Liver (tissue), 8 donors: ENCODE measurements at regions not wholly inside any gene's neighbourhood (a gene's known extent, or its start where the extent isn't known, plus 50 kb on each side); places are given as distances from the start of the nearest gene placed in this dataset.

Source experiments
- DNase-seq: peaks from one replicate; pipeline ENCODE4 v3.0.0-alpha.2; 2017; ENCODE audit warnings: low spot score
- H3K27ac ChIP-seq, 2 donors: one replicate each; pipeline ENCODE4 v1.7.0; 2013; ENCODE audit warnings: inconsistent platforms in 2 of 2, low read length in 2 of 2, control low read depth in 1 of 2, low read depth in 1 of 2, mild to moderate bottlenecking in 1 of 2
- H3K27me3 ChIP-seq, 4 donors: one replicate each; pipeline versions ENCODE4 v1.6.1 to v1.7.0; 2013; ENCODE audit warnings: low read length in 3 of 4, inconsistent platforms in 1 of 4, mild to moderate bottlenecking in 1 of 4, moderate library complexity in 1 of 4; ENCODE audit not compliant: control insufficient read depth in 4 of 4, insufficient read depth in 4 of 4
- H3K36me3 ChIP-seq, 4 donors: one replicate each; pipeline versions ENCODE4 v1.6.1 to v1.7.0; 2013; ENCODE audit warnings: low read length in 3 of 4, mild to moderate bottlenecking in 3 of 4, low read depth in 1 of 4, moderate library complexity in 1 of 4; ENCODE audit not compliant: control insufficient read depth in 4 of 4, insufficient read depth in 3 of 4
- H3K4me1 ChIP-seq, 4 donors: one replicate each; pipeline versions ENCODE4 v1.6.1 to v1.7.0; 2013; ENCODE audit warnings: low read length in 3 of 4, mild to moderate bottlenecking in 3 of 4, moderate library complexity in 1 of 4; ENCODE audit not compliant: control insufficient read depth in 4 of 4, insufficient read depth in 4 of 4
- H3K4me3 ChIP-seq, 3 donors: one replicate each; pipeline versions ENCODE4 v1.6.1 to v1.7.0; 2013; ENCODE audit warnings: low read length in 3 of 3, control low read depth in 1 of 3, low read depth in 1 of 3, mild to moderate bottlenecking in 1 of 3
- H3K9ac ChIP-seq, 2 donors: one replicate each; pipeline ENCODE4 v1.7.0; 2013; ENCODE audit warnings: low read length in 2 of 2, mild to moderate bottlenecking in 2 of 2, moderate library complexity in 2 of 2, control low read depth in 1 of 2, low read depth in 1 of 2
- H3K9me3 ChIP-seq, 4 donors: one replicate each; pipeline versions ENCODE4 v1.6.1 to v1.7.0; 2013; ENCODE audit warnings: low read length in 3 of 4; ENCODE audit not compliant: control insufficient read depth in 4 of 4
- EGR1 ChIP-seq, 2 donors: IDR thresholded peaks; 2 replicates each; pipeline ENCODE4 v1.6.1; 2016 to 2018; ENCODE audit warnings: antibody characterized with exemption in 2 of 2, low read depth in 2 of 2
- FOXA1 ChIP-seq: IDR thresholded peaks from 2 replicates; pipeline ENCODE4 v1.6.1; 2016; ENCODE audit warnings: antibody characterized with exemption
- FOXA2 ChIP-seq: IDR thresholded peaks from 2 replicates; pipeline ENCODE4 v1.6.1; 2016; ENCODE audit warnings: antibody characterized with exemption
- GABPA ChIP-seq, 2 donors: IDR thresholded peaks in 1 of 2; conservative IDR thresholded peaks in 1 of 2; 2 replicates each; pipeline ENCODE4 v1.6.1; 2016; ENCODE audit warnings: antibody characterized with exemption in 2 of 2, mild to moderate bottlenecking in 1 of 2, moderate library complexity in 1 of 2
- HNF4A ChIP-seq, 2 donors: conservative IDR thresholded peaks; 2 replicates each; pipeline ENCODE4 v1.6.1; 2016; ENCODE audit warnings: antibody characterized with exemption in 2 of 2, mild to moderate bottlenecking in 2 of 2
- HNF4G ChIP-seq: IDR thresholded peaks from 2 replicates; pipeline ENCODE4 v1.6.1; 2016; ENCODE audit warnings: antibody characterized with exemption
- JUND ChIP-seq, 2 donors: IDR thresholded peaks; 2 replicates each; pipeline ENCODE4 v1.6.1; 2016; ENCODE audit warnings: antibody characterized with exemption in 2 of 2
- NR2F2 ChIP-seq: IDR thresholded peaks from 2 replicates; pipeline ENCODE4 v1.6.1; 2016; ENCODE audit warnings: antibody characterized with exemption
- RAD21 ChIP-seq, 2 donors: IDR thresholded peaks; 2 replicates each; pipeline ENCODE4 v1.6.1; 2016; ENCODE audit warnings: antibody characterized with exemption in 2 of 2, mild to moderate bottlenecking in 2 of 2
- REST ChIP-seq: IDR thresholded peaks from 2 replicates; pipeline ENCODE4 v1.6.1; 2016; ENCODE audit warnings: antibody characterized with exemption, mild to moderate bottlenecking
- RXRA ChIP-seq, 2 donors: IDR thresholded peaks; 2 replicates each; pipeline ENCODE4 v1.6.1; 2017 to 2018; ENCODE audit warnings: antibody characterized with exemption in 2 of 2, mild to moderate bottlenecking in 1 of 2
- SP1 ChIP-seq: IDR thresholded peaks from 2 replicates; pipeline ENCODE4 v1.6.1; 2018; ENCODE audit warnings: antibody characterized with exemption, mild to moderate bottlenecking
- TAF1 ChIP-seq: conservative IDR thresholded peaks from 2 replicates; pipeline ENCODE4 v1.6.1; 2016; ENCODE audit warnings: antibody characterized with exemption, mild to moderate bottlenecking
- YY1 ChIP-seq: IDR thresholded peaks from 2 replicates; pipeline ENCODE4 v1.6.1; 2016; ENCODE audit warnings: antibody characterized with exemption, mild to moderate bottlenecking
- WGBS: extraction: QIAGEN DNeasy Blood & Tissue Kit; methylation state at CpG from one replicate; pipeline ENCODE4 v1.1.7; 2013; 5-methylcytosine and 5-hydroxymethylcytosine counted together
- TF ChIP-seq, protein P1 (sequence below): IDR thresholded peaks from 2 replicates; pipeline ENCODE4 v1.6.1; 2016; ENCODE audit warnings: antibody characterized with exemption
- TF ChIP-seq, protein P2 (sequence below): IDR thresholded peaks from 2 replicates; pipeline ENCODE4 v1.6.1; 2016; ENCODE audit warnings: antibody characterized with exemption
- TF ChIP-seq, protein P3 (sequence below): IDR thresholded peaks from 2 replicates; pipeline ENCODE4 v1.6.1; 2016; ENCODE audit warnings: antibody characterized with exemption
- TF ChIP-seq, protein P4 (sequence below): fragments of 150-350 bp; IDR thresholded peaks from 2 replicates; pipeline ENCODE4 v1.5.1; 2017; ENCODE audit warnings: improper control_type of control experiment, low read depth, low read length; ENCODE audit not compliant: missing input control
- donor health status: healthy.
- donor health status: healthy.
- donor health status: healthy.
- donor health status: healthy.
- donor health status: healthy.

- H3K27me3 ChIP-seq = no peaks in the 10 kb centered on the region
- no peak overlapping the region for H3K27ac ChIP-seq
- no peaks in the 10 kb centered on the region for H3K4me1 ChIP-seq
- H3K4me3 ChIP-seq = no peak overlapping the region
- 71% methylated on average over 3 of the region's 3 CpGs for WGBS
- no peaks in the 10 kb centered on the region for H3K36me3 ChIP-seq
- no peak overlapping the region for H3K9ac ChIP-seq
- H3K9me3 ChIP-seq = no peaks in the 10 kb centered on the region
- TF ChIP-seq, protein P1, sequence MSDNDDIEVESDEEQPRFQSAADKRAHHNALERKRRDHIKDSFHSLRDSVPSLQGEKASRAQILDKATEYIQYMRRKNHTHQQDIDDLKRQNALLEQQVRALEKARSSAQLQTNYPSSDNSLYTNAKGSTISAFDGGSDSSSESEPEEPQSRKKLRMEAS = no peak
- no peak for TF ChIP-seq HNF4G
- no peak for TF ChIP-seq RXRA (IDR thresholded peaks at IDR 0.05)
- TF ChIP-seq, protein P2, sequence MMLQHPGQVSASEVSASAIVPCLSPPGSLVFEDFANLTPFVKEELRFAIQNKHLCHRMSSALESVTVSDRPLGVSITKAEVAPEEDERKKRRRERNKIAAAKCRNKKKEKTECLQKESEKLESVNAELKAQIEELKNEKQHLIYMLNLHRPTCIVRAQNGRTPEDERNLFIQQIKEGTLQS = no peak
- no peak for TF ChIP-seq REST
- TF ChIP-seq EGR1 (IDR thresholded peaks at IDR 0.05; ENCODE audit: low read depth in 2 of 2) = no peak
- no peak for TF ChIP-seq FOXA2
- no peak for TF ChIP-seq TAF1
- no peak for TF ChIP-seq GABPA (IDR thresholded peaks at IDR 0.05 in 1 of 2, conservative IDR thresholded peaks at IDR 0.05 in 1 of 2)
- no peak for TF ChIP-seq FOXA1
- no peak for TF ChIP-seq NR2F2
- TF ChIP-seq, protein P3, sequence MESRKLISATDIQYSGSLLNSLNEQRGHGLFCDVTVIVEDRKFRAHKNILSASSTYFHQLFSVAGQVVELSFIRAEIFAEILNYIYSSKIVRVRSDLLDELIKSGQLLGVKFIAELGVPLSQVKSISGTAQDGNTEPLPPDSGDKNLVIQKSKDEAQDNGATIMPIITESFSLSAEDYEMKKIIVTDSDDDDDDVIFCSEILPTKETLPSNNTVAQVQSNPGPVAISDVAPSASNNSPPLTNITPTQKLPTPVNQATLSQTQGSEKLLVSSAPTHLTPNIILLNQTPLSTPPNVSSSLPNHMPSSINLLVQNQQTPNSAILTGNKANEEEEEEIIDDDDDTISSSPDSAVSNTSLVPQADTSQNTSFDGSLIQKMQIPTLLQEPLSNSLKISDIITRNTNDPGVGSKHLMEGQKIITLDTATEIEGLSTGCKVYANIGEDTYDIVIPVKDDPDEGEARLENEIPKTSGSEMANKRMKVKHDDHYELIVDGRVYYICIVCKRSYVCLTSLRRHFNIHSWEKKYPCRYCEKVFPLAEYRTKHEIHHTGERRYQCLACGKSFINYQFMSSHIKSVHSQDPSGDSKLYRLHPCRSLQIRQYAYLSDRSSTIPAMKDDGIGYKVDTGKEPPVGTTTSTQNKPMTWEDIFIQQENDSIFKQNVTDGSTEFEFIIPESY = no peak
- TF ChIP-seq, protein P4, sequence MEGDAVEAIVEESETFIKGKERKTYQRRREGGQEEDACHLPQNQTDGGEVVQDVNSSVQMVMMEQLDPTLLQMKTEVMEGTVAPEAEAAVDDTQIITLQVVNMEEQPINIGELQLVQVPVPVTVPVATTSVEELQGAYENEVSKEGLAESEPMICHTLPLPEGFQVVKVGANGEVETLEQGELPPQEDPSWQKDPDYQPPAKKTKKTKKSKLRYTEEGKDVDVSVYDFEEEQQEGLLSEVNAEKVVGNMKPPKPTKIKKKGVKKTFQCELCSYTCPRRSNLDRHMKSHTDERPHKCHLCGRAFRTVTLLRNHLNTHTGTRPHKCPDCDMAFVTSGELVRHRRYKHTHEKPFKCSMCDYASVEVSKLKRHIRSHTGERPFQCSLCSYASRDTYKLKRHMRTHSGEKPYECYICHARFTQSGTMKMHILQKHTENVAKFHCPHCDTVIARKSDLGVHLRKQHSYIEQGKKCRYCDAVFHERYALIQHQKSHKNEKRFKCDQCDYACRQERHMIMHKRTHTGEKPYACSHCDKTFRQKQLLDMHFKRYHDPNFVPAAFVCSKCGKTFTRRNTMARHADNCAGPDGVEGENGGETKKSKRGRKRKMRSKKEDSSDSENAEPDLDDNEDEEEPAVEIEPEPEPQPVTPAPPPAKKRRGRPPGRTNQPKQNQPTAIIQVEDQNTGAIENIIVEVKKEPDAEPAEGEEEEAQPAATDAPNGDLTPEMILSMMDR = no peak
- TF ChIP-seq SP1 = no peak
- no peak for TF ChIP-seq JUND (IDR thresholded peaks at IDR 0.05)
- TF ChIP-seq YY1 = no peak
- no peak for TF ChIP-seq RAD21 (IDR thresholded peaks at IDR 0.05)
- no peak for TF ChIP-seq HNF4A (conservative IDR thresholded peaks at IDR 0.05)
- no peak for DNase-seq
Observed at GRCh38 chr11:129644326-129644725, 171.3 kb upstream of the TMEM45B start.

DNA sequence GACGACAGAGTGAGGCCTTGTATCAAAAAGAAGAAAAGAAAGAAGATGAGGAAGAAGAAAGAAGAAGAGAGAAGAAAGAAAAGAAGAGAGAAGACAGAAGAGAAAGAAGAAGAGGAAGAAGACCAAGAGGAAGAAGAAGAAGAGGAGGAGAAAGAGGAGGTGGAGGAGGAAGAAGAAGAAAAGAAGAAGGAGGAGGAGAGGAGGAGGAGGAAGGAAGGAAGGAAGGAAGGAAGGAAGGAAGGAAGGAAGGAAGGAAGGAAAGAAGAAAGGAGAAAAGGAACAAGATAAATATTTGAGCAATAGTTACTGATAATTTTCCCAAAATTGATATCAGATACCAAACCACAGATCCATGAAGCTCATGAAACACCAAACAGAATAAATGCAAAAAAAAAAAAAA is 169.7 kb upstream of the TMEM45B start:
- Histone ChIP-seq H3K27me3 (no peaks in the 10 kb centered on the region), H3K36me3 (no peaks in the 10 kb centered on the region), H3K4me3 (no peak overlapping the region), H3K9ac (no peak overlapping the region), H3K27ac (no peak overlapping the region), H3K4me1 (no peaks in the 10 kb centered on the region), H3K9me3 (no peaks in the 10 kb centered on the region)
- DNase-seq = no peak
- 27% methylated on average over 1 of the region's 1 CpG for WGBS
- TF ChIP-seq SP1 (no peak), HNF4G (no peak), EGR1 (IDR thresholded peaks at IDR 0.05; ENCODE audit: low read depth in 2 of 2) (no peak), RAD21 (IDR thresholded peaks at IDR 0.05) (no peak), RXRA (IDR thresholded peaks at IDR 0.05) (no peak), NR2F2 (no peak), JUND (IDR thresholded peaks at IDR 0.05) (no peak), FOXA2 (no peak), GABPA (IDR thresholded peaks at IDR 0.05 in 1 of 2, conservative IDR thresholded peaks at IDR 0.05 in 1 of 2) (no peak), REST (no peak), HNF4A (conservative IDR thresholded peaks at IDR 0.05) (no peak)
- TF ChIP-seq, protein P1 = no peak
- TF ChIP-seq, protein P4 = no peak
